H9 (cell line): ENCODE measurements at regions not wholly inside any gene's neighbourhood (a gene's known extent, or its start where the extent isn't known, plus 50 kb on each side); places are given as distances from the start of the nearest gene placed in this dataset.
"Not testable (repeated sequence)": the region's sequence is repeated elsewhere in the genome, so short reads cannot be mapped to it uniquely, and the experiment has no call there.

Experiments used
- DNase-seq: peaks from one replicate; pipeline ENCODE4 v3.0.0-alpha.2; 2017
- H2AFZ ChIP-seq: one replicate; pipeline ENCODE4 v1.6.1; 2013; ENCODE audit warnings: mild to moderate bottlenecking, low read length, control low read depth, moderate library complexity
- H2AK5ac ChIP-seq: 2 replicates; pipeline ENCODE4 v1.6.1; 2013; ENCODE audit warnings: low read length, control low read depth, mixed read lengths; ENCODE audit not compliant: insufficient read length
- H2BK120ac ChIP-seq: one replicate; pipeline ENCODE4 v1.6.1; 2013; ENCODE audit warnings: low read depth, mild to moderate bottlenecking, low read length, control low read depth, inconsistent platforms; ENCODE audit not compliant: poor library complexity, severe bottlenecking
- H2BK12ac ChIP-seq: 2 replicates; pipeline ENCODE4 v1.6.1; 2013; ENCODE audit warnings: low read length, control low read depth, mixed read lengths, low read depth; ENCODE audit not compliant: insufficient read length
- H2BK15ac ChIP-seq: 2 replicates; pipeline ENCODE4 v1.6.1; 2013; ENCODE audit warnings: low read depth, low read length, control low read depth
- H2BK20ac ChIP-seq: one replicate; pipeline ENCODE4 v1.6.1; 2013; ENCODE audit warnings: low read depth, mild to moderate bottlenecking, low read length, control low read depth, inconsistent platforms; ENCODE audit not compliant: poor library complexity, severe bottlenecking
- H2BK5ac ChIP-seq: 2 replicates; pipeline ENCODE4 v1.6.1; 2013; ENCODE audit warnings: low read length, control low read depth, mixed read lengths; ENCODE audit not compliant: insufficient read length
- H3K14ac ChIP-seq: 2 replicates; pipeline ENCODE4 v1.6.1; 2013; ENCODE audit warnings: low read length, control low read depth; ENCODE audit not compliant: insufficient read depth
- H3K18ac ChIP-seq: 2 replicates; pipeline ENCODE4 v1.6.1; 2013; ENCODE audit warnings: low read depth, mild to moderate bottlenecking, mixed read lengths, low read length, control low read depth; ENCODE audit not compliant: insufficient read length
- H3K23ac ChIP-seq: 2 replicates; pipeline ENCODE4 v1.6.1; 2013; ENCODE audit warnings: low read length, control low read depth, mixed read lengths, low read depth; ENCODE audit not compliant: insufficient read length
- H3K23me2 ChIP-seq: 2 replicates; pipeline ENCODE4 v1.6.1; 2013; ENCODE audit warnings: low read depth, mild to moderate bottlenecking, mixed read lengths, low read length, control low read depth; ENCODE audit not compliant: insufficient read length, poor library complexity, severe bottlenecking
- H3K27ac ChIP-seq: 2 replicates; pipeline ENCODE4 v1.5.1; 2013; ENCODE audit warnings: low read length, control low read depth, mixed read lengths, low read depth; ENCODE audit not compliant: insufficient read length
- H3K27me3 ChIP-seq: 2 replicates; pipeline ENCODE4 v1.6.1; 2013; ENCODE audit warnings: low read length, control low read depth, inconsistent platforms; ENCODE audit not compliant: insufficient read depth
- H3K4ac ChIP-seq: 2 replicates; pipeline ENCODE4 v1.6.1; 2013; ENCODE audit warnings: low read depth, mild to moderate bottlenecking, control low read depth, inconsistent platforms, low read length, moderate library complexity
- H3K4me1 ChIP-seq: 2 replicates; pipeline ENCODE4 v1.6.1; 2013; ENCODE audit warnings: low read length, control low read depth, inconsistent platforms; ENCODE audit not compliant: insufficient read depth
- H3K4me2 ChIP-seq: 2 replicates; pipeline ENCODE4 v1.6.1; 2013; ENCODE audit warnings: low read length, control low read depth, mixed read lengths; ENCODE audit not compliant: insufficient read length, insufficient read depth
- H3K56ac ChIP-seq: 2 replicates; pipeline ENCODE4 v1.6.1; 2013; ENCODE audit warnings: low read depth, mild to moderate bottlenecking, mixed read lengths, low read length, control low read depth; ENCODE audit not compliant: insufficient read length
- H3K79me1 ChIP-seq: 2 replicates; pipeline ENCODE4 v1.6.1; 2013; ENCODE audit warnings: low read depth, mild to moderate bottlenecking, moderate library complexity, low read length, control low read depth, inconsistent platforms; ENCODE audit not compliant: insufficient read depth, poor library complexity, severe bottlenecking
- H3K79me2 ChIP-seq: 2 replicates; pipeline ENCODE4 v1.6.1; 2013; ENCODE audit warnings: low read length, control low read depth, inconsistent platforms; ENCODE audit not compliant: insufficient read depth
- H3K9ac ChIP-seq: 2 replicates; pipeline ENCODE4 v1.6.1; 2013; ENCODE audit warnings: low read length, control low read depth, mixed read lengths; ENCODE audit not compliant: insufficient read length; ENCODE audit errors: extremely low read depth
- H3K9me3 ChIP-seq: one replicate; pipeline ENCODE4 v1.6.1; 2013; ENCODE audit warnings: low read depth, low read length, inconsistent platforms; ENCODE audit not compliant: control insufficient read depth
- H3T11ph ChIP-seq: one replicate; pipeline ENCODE4 v1.6.1; 2013; ENCODE audit warnings: mild to moderate bottlenecking, low read length, control low read depth, inconsistent platforms
- H4K20me1 ChIP-seq: one replicate; pipeline ENCODE4 v1.6.1; 2013; ENCODE audit not compliant: control insufficient read depth, insufficient read length, insufficient read depth
- H4K5ac ChIP-seq: 2 replicates; pipeline ENCODE4 v1.6.1; 2013; ENCODE audit warnings: low read depth, mild to moderate bottlenecking, mixed read lengths, low read length, control low read depth; ENCODE audit not compliant: insufficient read length
- H4K8ac ChIP-seq: replicated peaks from 2 replicates; pipeline ENCODE4 v1.6.1; 2013; ENCODE audit warnings: low read length, control low read depth, mixed read lengths, low read depth; ENCODE audit not compliant: insufficient read length
- H4K91ac ChIP-seq: 2 replicates; pipeline ENCODE4 v1.6.1; 2013; ENCODE audit warnings: low read depth, mild to moderate bottlenecking, moderate library complexity, mixed read lengths, low read length, control low read depth; ENCODE audit not compliant: insufficient read length
- H3K27ac Mint-ChIP-seq, 3 experiments: 2 replicates in 2 of 3; 3 replicates in 1 of 3; pipeline ENCODE4 v1.8.0; 2020 to 2021; ENCODE audit warnings: mixed read lengths in 3 of 3, mild to moderate bottlenecking in 1 of 3, moderate library complexity in 1 of 3
- H3K27me3 Mint-ChIP-seq: 2 replicates; pipeline ENCODE4 v1.8.0; 2021; ENCODE audit warnings: low read depth, mild to moderate bottlenecking, moderate library complexity, mixed read lengths
- H3K36me3 Mint-ChIP-seq, 3 experiments: 2 replicates in 2 of 3; 3 replicates in 1 of 3; pipeline ENCODE4 v1.8.0; 2020 to 2021; ENCODE audit warnings: low read depth in 3 of 3, mixed read lengths in 3 of 3; ENCODE audit not compliant: insufficient read depth in 1 of 3
- H3K4me1 Mint-ChIP-seq, 2 experiments: 2 replicates each; pipeline ENCODE4 v1.8.0; 2020; ENCODE audit warnings: mixed read lengths in 2 of 2
- H3K4me3 Mint-ChIP-seq, 2 experiments: 2 replicates in 1 of 2; 3 replicates in 1 of 2; pipeline ENCODE4 v1.8.0; 2020 to 2021; ENCODE audit warnings: mild to moderate bottlenecking in 2 of 2, mixed read lengths in 2 of 2, moderate library complexity in 1 of 2
- H3K9me3 Mint-ChIP-seq, 2 experiments: 2 replicates in 1 of 2; 3 replicates in 1 of 2; pipeline ENCODE4 v1.8.0; 2020; ENCODE audit warnings: mild to moderate bottlenecking in 2 of 2, mixed read lengths in 2 of 2, moderate library complexity in 1 of 2
- WGBS: extraction: QIAGEN DNeasy Blood & Tissue Kit; methylation state at CpG from one replicate; pipeline ENCODE4 v1.1.7; 2013; ENCODE audit warnings: missing lambda C conversion rate, low lambda C conversion rate, mixed read lengths; ENCODE audit not compliant: insufficient read length; ENCODE audit errors: extremely low coverage; 5-methylcytosine and 5-hydroxymethylcytosine counted together

- H3T11ph ChIP-seq, H3K23ac ChIP-seq, H4K91ac ChIP-seq, H2BK20ac ChIP-seq, H3K79me1 ChIP-seq, H2BK15ac ChIP-seq, H2BK5ac ChIP-seq, H3K4me1 ChIP-seq, H3K18ac ChIP-seq, H3K27me3 Mint-ChIP-seq, H4K20me1 ChIP-seq, H3K9me3 ChIP-seq, H3K4me3 Mint-ChIP-seq, H2BK12ac ChIP-seq, H3K4me1 Mint-ChIP-seq, H3K4me2 ChIP-seq, H4K5ac ChIP-seq, H3K27me3 ChIP-seq, H3K4ac ChIP-seq, H2BK120ac ChIP-seq, H3K23me2 ChIP-seq, H3K14ac ChIP-seq, H2AK5ac ChIP-seq, H2AFZ ChIP-seq, H3K56ac ChIP-seq, H3K79me2 ChIP-seq, H3K27ac ChIP-seq, H3K9ac ChIP-seq, DNase-seq, H4K8ac ChIP-seq: not testable (repeated sequence)
- H3K9me3 Mint-ChIP-seq: peaks cover 4 to 14% of the 10 kb centered on the region in 2 experiments; a peak in 4 of 5 replicates
- H3K27ac Mint-ChIP-seq: peak overlapping the region in 1 of 3 experiments; percentile 73; a peak in 1 of 7 replicates
- no CpG with 5 or more reads among the region's 13 CpGs for WGBS
- peaks cover 2 to 13% (median 2%) of the 10 kb centered on the region in 3 experiments; a peak in 2 of 7 replicates for H3K36me3 Mint-ChIP-seq
Observed at GRCh38 chr1:187073035-187073560, 244.3 kb downstream of the PLA2G4A start.

- not testable (repeated sequence) for H2BK5ac ChIP-seq, H4K5ac ChIP-seq, H3K79me2 ChIP-seq, H2BK120ac ChIP-seq, H3K27ac Mint-ChIP-seq, H3K27ac ChIP-seq, H3K4ac ChIP-seq, H2AK5ac ChIP-seq, DNase-seq, H3K4me1 Mint-ChIP-seq, H4K8ac ChIP-seq, H3K4me1 ChIP-seq, H2BK20ac ChIP-seq, H4K91ac ChIP-seq, H3K4me3 Mint-ChIP-seq, H4K20me1 ChIP-seq, H3K79me1 ChIP-seq, H3K23ac ChIP-seq, H3K56ac ChIP-seq, H3K9ac ChIP-seq, H2AFZ ChIP-seq, H3K23me2 ChIP-seq, H2BK12ac ChIP-seq, H3T11ph ChIP-seq, H3K4me2 ChIP-seq, H3K14ac ChIP-seq, H3K27me3 ChIP-seq, H3K9me3 ChIP-seq, H2BK15ac ChIP-seq, H3K27me3 Mint-ChIP-seq, H3K18ac ChIP-seq
- no CpG with 5 or more reads among the region's 35 CpGs for WGBS
- peaks cover 2 to 13% (median 2%) of the 10 kb centered on the region in 3 experiments; a peak in 2 of 7 replicates for H3K36me3 Mint-ChIP-seq
- peaks cover 4 to 14% of the 10 kb centered on the region in 2 experiments; a peak in 4 of 5 replicates for H3K9me3 Mint-ChIP-seq
Observed at GRCh38 chr1:187073634-187074245, 245.0 kb downstream of the PLA2G4A start.
